ENCODE measurements at regions not wholly inside any gene's neighbourhood (a gene's known extent, or its start where the extent isn't known, plus 50 kb on each side); places are given as distances from the start of the nearest gene placed in this dataset.

- TF ChIP-seq CTCF (IDR thresholded peaks at IDR 0.05; ENCODE audit: poor library complexity) (no peak), EZH2 (IDR thresholded peaks at IDR 0.05; ENCODE audit: borderline replicate concordance) (no peak)
Measured at GRCh38 chr14:66129224-66129623, 356.9 kb upstream of the CCDC196 start.

Measured in hepatocyte (in vitro differentiated cells).